ENCODE measurements at regions not wholly inside any gene's neighbourhood (a gene's known extent, or its start where the extent isn't known, plus 50 kb on each side); places are given as distances from the start of the nearest gene placed in this dataset.
"Not testable (repeated sequence)": the region's sequence is repeated elsewhere in the genome, so short reads cannot be mapped to it uniquely, and the experiment has no call there.

DNA sequence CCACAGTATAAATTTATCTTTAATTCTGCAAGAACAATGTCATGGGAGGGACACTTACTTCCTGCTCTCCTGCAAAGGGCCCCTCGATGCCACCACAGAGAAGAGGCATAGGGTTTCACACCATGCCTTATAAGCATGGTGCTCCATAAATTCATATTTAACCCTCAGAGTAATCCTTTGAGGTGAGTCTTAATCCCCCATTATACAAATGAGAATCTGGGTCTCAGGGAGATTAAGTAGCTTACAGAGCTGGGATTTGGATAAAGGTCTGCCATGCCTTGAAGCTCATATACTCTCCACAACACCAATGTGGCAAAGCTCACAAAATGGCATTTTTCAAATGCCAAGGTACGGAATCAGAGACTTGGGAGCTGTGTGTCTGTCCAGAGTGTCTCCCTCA, 268.5 kb upstream of the CCL2 start:
- DNase-seq (ENCODE audit: extremely low read depth, low read depth) = no peak

DNA sequence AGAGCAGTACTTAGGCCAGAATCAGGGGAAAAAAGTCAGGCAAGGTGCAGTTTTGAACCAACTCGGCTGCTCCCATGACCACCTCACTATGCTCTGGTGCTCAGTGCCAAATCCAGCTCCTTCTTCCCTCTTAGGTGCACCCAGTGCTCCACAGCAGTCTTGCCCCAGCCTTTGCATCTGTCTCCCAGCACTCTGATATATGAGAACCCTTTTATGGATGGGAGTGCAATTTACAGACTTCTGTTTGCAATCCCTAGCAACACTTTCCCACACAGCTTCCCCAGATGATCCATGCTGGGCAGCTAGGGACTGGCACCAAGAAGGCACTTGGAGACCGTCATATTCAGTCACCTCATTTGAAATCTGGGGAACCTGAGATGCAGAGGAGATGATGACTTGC, 267.9 kb upstream of the CCL2 start:
- DNase-seq (ENCODE audit: extremely low read depth, low read depth) = no peak

DNA sequence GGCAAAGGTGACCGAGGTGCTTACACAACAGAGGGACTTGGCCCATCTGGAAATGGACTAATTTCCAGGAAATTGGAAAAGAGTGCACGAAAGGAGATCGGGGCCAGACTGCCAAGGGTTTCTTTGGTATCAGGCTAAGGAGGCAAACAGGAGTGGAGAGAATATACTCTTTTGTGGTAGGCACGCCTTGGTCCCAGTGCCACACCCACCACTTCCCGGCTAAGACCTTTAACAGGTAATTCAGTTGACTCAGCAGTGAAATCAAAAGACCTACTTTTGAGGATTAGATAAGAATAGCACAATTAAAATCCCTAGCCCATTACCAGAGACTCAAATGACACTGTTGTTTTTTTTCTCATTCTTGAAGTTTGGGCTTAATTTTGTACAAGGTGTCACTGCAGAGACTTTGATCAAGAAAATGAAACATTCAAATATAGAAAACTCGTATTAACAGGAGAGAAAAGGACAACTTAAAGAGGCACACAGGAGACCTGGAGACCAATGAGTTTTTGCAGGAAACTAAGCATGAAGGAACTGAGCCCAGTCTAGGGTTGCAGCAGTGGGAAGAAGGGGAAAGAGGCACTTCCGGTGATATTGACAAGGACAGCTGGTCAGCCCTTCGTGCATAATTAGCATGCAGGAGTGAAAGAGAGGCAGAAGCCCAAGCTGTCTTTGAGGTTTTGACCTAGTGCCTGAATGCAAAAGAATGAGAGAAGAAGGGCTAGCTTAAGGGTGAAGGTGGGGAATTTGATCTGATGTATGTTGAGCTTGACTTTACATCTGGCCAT, 265.5 kb upstream of the CCL2 start:
- no peak for DNase-seq (ENCODE audit: extremely low read depth, low read depth)

DNA sequence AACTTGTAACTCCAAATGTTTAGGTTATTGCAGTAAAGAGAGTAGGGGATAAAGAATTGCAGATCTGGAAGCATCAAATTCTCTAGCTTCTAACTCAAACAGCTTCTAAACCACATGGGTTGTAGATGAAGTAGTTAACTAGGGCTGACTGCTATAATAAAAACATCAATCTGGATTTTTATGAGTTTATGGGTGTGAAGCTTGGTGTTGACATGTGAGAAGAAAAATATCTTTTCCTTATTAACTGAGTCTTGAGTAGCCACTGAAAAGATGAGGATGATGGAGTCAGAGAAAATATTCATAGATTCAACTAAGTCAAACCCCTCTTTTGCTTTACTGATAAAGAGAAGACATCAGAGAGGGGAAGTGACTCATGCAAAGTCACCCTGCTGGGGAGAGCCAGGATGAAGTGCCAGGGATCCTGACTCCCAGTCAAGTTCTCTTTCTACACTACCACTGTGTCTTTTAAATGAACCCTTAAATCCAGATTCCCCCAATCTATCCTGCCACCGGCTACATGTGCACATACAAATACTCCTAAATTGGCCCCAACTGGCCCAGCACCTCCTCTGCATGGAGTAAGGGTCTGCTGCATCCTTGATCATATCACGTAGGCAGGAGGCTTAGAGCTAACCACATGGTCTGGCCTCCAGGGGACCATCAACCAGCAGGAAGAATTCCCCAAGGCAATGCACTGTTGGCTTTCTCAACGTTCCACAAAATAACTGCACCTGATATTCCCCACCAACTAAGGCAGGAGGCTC, 264.0 kb upstream of the CCL2 start:
- DNase-seq (ENCODE audit: extremely low read depth, low read depth) = no peak

DNA sequence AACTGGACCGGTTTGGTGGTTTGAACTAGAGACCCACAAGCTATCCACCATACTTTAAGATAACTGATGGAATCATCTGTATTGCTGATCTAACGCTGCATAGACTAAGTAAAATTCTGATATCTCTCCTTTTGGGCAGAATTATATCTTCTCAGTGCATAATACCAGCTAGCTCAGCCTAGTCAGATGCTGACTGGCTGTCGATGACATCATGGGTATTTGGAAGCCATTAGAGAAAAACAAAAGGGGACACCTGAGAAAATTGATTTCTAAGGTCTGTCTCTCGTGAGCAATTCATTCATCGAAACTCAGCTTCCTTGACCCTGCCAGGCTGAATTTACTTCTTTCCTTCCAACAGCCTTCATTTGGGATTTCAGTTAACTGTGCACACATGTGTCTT, 263.0 kb upstream of the CCL2 start:
- no peak for DNase-seq (ENCODE audit: extremely low read depth, low read depth)

DNA sequence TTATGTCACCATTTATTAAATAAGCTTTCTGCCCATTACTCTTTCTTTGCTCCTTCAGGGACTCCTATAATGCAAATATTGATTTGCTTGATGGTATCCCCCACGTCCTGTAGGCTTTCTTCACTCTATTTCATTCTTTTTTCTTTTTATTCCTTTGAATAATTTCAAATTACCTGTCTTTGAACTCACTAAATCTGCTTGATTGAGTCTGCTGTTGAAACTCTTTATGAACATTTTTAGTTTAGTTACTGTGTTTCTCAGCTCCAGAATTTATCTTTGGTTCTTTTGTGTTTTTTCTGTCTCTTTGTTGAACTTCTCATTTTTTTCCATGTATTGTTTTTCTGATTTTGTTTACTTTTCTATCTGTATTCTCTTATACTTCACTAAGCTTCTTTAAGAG, 254.4 kb upstream of the CCL2 start:
- DNase-seq (ENCODE audit: extremely low read depth, low read depth) = no peak

DNA sequence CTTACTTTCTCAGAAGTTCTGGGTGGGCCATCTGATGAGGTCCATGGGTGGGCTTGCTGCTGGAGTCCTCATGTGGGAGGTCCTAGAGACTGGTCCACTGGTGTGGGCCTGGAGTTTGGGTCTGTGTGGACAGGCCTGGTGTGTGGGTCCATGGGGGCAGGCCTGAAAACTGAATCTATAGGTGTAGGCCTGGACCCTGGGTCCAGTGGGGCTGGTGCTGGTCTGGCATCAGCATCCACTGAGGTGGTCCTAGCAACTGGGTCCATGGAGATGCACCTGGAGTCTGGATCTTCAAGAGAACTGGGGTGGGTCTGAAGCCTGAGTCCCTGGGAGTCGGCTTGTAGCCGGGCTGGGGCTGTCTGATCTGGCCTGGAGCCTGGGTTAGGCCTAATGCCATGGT, 253.8 kb upstream of the CCL2 start:
- DNase-seq (ENCODE audit: extremely low read depth, low read depth) = no peak

DNA sequence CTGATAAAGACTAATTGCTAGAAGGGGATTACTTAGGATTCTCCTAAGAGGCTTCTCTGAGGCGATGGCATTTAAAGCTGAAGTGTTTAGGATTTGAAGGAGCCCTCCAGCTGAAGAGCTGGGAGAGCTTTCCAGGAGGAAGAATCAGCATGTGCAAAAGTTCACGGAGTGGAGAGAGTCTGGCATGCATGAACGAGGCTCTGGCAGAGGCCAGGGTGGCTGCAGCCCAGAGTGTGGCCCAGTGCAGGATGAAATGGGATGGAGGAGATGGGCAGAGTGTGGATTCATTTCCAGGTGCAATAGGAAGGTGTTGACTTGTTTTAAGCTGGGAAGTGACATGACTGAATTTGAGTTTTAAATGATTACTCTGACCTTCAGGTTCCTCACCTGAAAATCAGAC, 249.0 kb upstream of the CCL2 start:
- DNase-seq (ENCODE audit: extremely low read depth, low read depth) = no peak

DNA sequence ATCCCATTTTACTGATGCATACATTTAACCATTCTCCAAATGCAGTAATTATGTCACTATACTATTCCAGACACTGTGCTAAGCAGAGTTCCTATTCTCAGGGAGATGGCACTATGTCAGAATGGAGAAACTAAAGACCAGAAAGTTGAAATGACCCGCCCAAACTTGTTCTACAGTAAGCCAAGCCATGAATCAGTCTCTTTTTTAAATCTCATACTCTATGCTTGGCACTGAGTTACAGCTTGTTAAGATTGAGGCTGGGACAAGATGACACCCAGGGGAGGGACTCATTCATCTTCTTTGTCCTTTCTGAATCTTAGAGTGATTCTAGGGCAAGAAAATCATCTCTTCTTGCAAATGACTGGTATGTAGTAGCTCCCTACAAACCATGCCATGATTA, 247.0 kb upstream of the CCL2 start:
- no peak for DNase-seq (ENCODE audit: extremely low read depth, low read depth)

DNA sequence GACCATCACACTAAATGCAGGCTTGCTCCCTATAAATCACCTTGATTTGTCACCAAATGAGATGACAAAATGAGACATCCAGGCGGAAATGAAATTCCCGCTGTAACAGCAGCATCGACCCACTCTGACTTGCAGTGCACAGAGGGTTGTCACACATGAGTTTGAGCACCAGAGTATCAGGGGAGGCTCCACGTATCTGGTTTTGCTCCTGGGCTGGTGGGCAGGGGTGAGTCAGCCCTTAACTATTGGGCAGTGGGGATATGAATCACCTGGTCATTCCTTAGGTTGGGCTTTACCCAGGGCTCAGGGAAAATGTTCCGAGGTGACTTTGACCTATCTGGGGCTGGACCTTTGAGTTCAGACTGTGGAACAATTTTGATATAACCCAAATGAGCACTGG, 245.2 kb upstream of the CCL2 start:
- no peak for DNase-seq (ENCODE audit: extremely low read depth, low read depth)

DNA sequence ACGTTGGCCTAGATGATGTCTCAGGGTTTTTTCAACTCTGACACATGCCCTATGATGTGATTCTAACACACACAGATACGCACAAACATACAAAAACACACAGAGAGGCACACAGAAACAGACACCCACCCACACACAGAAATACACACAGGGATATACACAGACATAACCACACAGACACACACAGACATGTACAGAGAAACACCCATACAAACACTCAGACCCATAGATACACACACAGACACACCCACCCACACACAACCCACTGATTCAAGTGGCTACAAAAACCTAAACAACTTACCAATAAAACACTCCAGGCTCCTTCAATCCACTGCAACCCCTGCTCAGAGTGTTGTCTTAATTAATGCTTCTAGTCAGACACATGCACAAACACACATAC, 244.6 kb upstream of the CCL2 start:
- no peak for DNase-seq (ENCODE audit: extremely low read depth, low read depth)

DNA sequence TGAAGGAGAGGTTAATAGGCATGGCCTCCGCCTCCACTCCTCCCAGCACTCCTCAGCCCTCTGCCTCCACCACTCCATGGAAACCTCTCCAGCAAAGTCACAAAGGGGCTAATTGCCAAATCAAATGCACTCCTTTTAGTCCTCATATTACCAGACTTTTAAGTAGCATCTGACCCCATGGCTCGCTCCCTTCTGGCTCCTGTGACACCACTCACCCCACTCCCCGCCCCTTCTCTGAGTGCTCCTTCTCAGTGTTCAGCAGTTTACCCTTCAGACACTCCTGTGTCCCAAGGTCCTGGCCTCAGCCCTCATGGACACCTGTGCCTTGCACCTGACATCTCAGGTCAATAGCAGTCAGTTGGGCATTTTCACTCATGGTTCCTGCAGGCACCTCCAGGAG, 243.5 kb upstream of the CCL2 start:
- DNase-seq (ENCODE audit: extremely low read depth, low read depth) = no peak

DNA sequence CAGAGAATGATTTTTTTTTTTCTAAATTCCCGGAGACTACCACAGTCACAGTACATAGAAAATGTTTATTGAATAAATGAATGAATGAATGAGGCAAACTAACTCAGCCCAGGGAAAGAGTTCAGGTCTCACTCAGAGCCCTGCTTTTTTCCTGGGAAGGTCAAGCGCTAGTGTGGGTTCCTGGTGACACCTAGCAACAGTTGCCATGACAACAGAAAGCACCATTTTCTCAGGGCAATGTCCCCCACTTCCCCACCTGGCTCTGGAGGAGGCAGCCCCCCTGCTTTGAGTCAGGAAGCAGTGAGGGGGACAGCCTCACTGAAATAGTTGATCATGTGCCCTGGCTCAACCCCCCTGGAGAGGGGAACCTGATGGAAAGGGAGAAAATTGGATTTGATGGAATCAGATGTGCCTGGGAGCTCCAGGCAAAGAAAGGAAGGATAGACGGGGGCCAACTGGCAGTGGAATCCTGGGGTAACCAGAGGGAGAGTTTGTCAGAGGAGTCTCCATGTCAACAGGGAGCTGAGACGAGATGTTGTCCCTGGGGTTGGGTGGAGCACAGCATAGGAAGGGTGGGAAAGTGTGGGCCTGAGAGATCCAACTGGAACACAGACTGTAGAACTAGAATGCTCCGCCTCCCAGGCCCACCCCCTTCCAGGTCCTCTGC, 242.2 kb upstream of the CCL2 start:
- no peak for DNase-seq (ENCODE audit: extremely low read depth, low read depth)

DNA sequence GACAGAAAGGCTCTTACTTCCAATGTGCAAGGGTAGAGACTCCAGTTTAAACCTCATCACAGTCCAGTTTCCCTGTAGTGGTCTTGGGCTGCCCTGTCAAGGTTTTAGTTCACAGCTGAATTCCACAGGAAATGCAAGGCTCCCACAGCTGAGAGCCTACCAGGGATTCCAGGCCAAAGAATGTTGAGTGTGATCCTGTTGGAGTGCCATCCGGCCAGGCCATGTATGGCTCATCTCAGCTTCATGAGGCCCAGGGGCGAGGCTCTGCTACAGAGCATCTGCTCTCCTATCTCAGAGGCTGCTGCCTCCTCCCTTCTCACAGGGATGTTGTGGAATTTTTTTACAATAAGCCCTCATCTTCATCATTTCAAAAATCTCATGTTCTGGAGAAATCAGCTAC, 239.8 kb upstream of the CCL2 start:
- no peak for DNase-seq (ENCODE audit: extremely low read depth, low read depth)

DNA sequence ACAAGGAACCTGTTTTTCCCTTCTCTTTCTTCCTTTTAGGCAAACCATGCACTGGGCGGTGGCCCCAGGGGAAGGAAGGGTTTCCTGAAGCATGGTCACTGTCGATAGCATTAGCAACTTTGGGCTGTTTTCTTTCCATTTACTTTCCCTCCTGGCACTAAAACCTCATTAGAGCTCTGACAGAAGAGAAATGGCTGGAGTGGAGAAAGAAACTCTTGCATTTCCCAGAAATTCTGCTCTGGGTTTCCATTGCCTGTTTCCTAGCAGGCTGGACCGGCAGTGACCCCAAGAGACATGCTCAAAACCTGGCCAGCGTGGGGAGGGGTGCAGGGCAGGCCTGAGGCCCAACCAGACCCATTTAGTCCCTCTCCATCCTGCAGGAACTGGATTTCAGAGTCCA, 230.7 kb upstream of the CCL2 start:
- DNase-seq (ENCODE audit: extremely low read depth, low read depth) = no peak

DNA sequence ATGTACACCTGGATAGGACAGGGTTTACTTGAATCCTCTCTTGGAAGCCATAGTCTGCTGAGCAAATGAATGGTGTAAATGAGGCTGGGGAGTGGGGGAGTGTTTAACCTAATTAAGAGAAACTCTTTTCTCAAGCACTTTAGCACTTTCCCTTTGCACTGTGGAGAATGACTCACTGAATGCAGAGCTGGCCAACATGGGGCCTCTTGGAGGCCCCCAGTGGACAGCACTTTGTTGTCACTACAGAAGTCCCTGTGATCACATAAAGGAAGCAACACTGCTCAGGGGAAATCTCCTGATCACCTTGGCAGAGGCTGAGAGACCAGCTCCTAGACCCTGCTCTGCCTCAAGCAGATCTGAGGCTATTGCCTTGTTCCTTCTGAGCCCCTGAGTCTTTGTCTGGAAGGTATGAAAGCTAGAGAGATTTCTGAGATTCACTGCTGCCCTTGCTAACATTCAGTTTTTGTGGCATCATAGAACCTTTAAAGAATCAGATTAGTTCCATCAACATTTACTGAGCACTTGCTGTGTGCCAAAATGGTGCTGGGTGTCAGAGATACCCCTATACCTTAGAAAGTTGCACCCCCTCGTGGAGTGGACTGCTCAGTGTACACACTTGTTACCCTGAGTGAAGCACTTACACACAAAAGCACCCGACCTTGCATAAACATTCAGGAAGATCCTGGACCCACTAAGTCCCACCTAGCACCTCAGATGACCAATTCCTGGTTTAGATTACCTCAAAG, 230.1 kb upstream of the CCL2 start:
- no peak for DNase-seq (ENCODE audit: extremely low read depth, low read depth)

DNA sequence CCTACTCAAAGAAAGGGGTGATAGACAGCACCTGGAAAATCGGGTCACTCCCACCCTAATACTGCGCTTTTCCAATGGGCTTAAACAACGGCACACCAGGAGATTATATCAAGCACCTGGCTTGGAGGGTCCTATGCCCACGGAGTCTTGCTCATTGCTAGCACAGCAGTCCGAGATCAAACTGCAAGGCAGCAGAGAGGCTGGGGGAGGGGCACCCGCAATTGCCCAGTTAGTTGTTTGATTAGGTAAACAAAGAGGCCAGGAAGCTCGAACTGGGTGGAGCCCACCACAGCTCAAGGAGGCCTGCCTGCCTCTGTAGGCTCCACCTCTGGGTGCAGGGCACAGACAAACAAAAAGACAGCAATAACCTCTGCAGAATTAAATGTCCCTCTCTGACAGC, 224.5 kb upstream of the CCL2 start:
- DNase-seq (ENCODE audit: extremely low read depth, low read depth) = not testable (repeated sequence)

DNA sequence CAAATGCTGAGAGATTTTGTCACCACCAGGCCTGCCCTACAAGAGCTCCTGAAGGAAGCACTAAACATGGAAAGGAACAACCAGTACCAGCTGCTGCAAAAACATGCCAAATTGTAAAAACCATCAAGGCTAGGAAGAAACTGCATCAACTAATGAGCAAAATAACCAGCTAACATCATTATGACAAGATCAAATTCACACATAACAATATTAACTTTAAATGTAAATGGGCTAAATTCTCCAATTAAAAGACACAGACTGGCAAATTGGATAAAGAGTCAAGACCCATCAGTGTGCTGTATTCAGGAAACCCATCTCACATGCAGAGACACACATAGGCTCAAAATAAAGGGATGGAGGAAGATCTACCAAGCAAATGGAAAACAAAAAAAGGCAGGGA, 222.8 kb upstream of the CCL2 start:
- not testable (repeated sequence) for DNase-seq (ENCODE audit: extremely low read depth, low read depth)

DNA sequence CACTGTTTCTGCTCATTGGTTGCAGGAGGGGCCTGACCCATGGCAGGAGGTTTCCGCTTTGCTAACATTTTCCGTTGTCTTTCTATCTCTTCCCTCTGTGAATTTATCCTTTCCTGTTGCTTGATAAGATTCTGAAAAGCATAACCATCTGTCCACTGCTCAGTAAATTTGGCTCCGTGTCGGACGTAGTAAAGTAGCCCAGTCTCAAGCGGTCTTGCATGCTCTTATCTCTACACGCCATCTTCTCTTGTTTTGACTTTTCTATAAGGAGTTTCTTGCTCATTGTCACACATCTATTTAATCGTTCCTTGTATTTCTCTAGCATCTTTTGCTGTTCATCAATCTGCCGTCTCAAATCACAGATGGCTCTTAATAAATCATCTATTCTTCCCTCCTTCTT, 216.3 kb upstream of the CCL2 start:
- not testable (repeated sequence) for DNase-seq (ENCODE audit: extremely low read depth, low read depth)

DNA sequence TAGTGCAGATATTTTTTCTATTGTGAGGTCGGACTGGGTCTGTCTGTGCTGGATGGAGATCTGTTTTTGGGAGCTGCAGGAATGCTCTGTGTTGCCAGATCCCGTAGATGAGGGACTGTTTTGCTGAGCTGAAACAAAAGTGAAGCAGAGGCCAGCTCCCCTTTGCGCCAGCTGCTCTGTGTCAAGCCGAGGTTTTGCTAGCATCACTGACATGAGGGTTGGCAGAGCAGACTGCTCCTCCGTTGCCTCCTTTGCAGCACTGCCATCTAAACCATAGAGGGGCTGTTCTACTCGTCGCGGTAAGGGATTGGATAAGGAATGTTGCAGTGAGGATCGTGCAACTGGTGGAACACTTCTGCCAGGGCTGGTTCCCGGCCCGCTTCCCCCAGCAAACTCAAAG, 215.9 kb upstream of the CCL2 start:
- DNase-seq (ENCODE audit: extremely low read depth, low read depth) = not testable (repeated sequence)

Data from NCI-H460 (cell line).